ENCODE measurements at regions not wholly inside any gene's neighbourhood (a gene's known extent, or its start where the extent isn't known, plus 50 kb on each side); places are given as distances from the start of the nearest gene placed in this dataset.

- TF ChIP-seq CTCF (IDR thresholded peaks at IDR 0.05; ENCODE audit: poor library complexity) (no peak), EZH2phosphoT487 (IDR thresholded peaks at IDR 0.05; ENCODE audit: low read depth, severe bottlenecking, unreplicated experiment) (no peak)
Observed at GRCh38 chr2:240235811-240236210, 95.4 kb upstream of the OTOS start.
